DLD1 (cell line): ENCODE measurements at regions not wholly inside any gene's neighbourhood (a gene's known extent, or its start where the extent isn't known, plus 50 kb on each side); places are given as distances from the start of the nearest gene placed in this dataset.

Experiments used
- in situ Hi-C: cut with HindIII; loops from 2 replicates; pipeline ENCODE4 v1.10.0; 2017; ENCODE audit warnings: low sequenced_read_pairs

GRCh38 chr13:73429701-73430100, 370.9 kb downstream of the KLF5 start:
- in situ Hi-C loops = no loop called here

- in situ Hi-C loops = no loop called here
These were observed 369.9 kb downstream of the KLF5 start for GRCh38 chr13:73428706-73429105.

DNA sequence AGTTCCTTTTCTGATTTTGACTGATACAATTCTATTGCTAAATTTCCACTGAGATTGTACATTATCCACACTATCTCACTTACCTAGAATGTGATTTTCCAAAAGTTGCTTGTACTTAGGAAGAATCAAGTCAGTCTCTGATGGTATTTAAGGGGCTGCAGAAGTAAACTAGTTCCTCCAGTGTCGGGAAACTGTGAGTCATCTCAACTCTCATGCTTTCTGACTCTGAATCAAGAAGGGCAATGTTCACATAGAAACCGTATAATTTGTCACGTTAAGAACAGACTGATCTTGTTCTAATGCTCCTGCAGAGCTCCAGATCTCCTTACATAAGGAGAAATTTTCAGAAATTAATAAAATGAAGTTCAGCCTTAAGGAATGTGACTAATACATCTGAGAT, 369.3 kb downstream of the KLF5 start:
- in situ Hi-C loops = no loop called here

DNA sequence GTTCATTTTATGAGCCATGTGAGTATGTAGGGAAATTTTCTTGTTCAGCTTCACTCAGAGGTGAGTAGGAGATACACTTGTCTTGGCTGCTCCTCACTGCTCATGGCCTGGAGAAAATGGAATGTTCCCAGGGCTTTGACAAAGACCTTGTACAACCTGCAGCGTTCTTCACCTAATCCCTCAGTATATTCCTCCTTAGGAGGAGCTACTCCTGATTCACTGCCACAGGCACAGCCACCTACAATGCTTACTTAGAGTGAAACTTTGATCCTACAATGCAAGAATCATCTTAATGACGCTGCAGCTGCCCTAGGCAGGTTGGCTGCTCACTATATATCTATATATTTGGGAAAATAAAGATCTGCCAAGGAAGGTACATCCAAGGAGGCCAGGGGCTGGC, 364.2 kb downstream of the KLF5 start:
- in situ Hi-C loops = no loop called here

- in situ Hi-C loops = no loop called here
These were observed 362.6 kb downstream of the KLF5 start for GRCh38 chr13:73421310-73421912.

GRCh38 chr13:73419186-73419585, 360.4 kb downstream of the KLF5 start:
- in situ Hi-C loops = no loop called here

- in situ Hi-C loops = no loop called here
These were observed 358.3 kb downstream of the KLF5 start for GRCh38 chr13:73417012-73417615.

DNA sequence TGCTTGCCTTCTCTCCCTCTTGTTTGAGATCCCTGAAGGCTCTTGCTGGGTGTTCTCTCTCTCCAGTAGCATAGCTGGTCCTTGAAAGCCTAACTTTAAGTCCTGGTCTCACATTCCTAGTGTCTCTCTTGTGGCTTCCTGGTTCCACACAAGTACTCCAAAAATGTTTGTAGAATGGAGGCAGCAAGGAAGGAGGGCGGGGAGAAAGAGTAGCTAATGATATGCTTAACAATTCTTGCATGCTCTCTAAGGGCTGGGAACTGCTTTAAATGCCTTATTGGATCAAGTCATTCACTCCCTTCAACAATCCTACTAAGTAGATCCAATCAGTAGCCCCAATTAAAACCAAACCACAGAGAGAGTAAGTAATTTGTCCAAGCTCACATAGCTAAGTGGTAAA, 357.3 kb downstream of the KLF5 start:
- in situ Hi-C loops = no loop called here

DNA sequence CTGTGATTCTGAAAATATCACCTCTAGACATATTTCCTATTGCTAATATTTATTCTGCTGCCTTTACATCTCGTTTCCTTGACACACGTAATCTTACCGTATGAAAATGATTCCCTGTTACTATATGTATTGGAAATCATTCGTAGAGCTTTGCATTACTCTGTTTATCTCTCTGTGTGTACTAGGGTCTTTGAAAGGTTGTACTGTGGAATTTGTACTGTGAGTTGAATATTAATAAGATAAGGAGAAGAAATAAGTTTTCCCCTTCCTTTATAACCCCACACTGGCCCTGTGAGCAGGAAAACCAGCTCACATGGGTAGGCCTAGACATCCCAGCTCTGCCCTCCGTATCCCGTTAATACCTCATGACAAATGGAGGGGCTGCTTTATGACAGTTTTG, 354.9 kb downstream of the KLF5 start:
- in situ Hi-C loops = no loop called here

- in situ Hi-C loops = no loop called here
These were observed 354.1 kb downstream of the KLF5 start for GRCh38 chr13:73412933-73413332.

DNA sequence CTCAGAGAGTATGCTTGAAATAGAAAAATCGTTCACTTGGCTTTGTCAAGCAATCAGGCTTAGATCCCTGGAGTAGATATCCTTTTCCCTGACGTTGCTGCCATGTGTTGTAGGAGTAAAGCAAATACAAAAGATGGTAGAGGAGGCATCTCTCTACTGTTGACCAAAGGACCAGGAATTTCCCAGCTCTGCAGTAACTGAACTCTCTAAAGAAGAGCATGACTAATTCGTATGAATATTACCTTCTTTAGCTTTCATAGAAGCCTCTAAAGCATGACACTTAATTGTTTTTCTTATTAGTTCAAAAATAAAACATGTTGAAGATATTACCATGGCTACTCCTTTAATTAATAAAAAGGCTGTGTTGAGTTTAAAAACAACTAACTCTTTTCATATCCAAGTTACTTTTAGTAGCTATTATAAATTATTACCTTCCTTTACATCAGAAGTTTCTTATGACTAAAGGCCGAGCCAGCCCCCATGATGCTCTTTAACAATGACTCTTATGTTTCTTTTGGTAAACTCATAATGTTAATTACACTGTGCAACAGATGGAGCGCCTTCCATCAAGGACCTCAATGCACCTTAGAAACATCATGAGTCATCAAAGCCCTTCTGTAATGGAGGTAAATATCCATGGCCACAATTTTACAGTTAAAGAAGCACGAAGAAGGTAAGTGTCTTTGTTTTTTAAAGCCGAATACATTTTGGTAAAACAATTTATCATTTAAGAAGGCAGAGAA, 352.4 kb downstream of the KLF5 start:
- in situ Hi-C loops = no loop called here

- in situ Hi-C loops = no loop called here
These were observed 347.6 kb downstream of the KLF5 start for GRCh38 chr13:73406454-73406853.

- in situ Hi-C loops = no loop called here
These were observed 345.8 kb downstream of the KLF5 start for GRCh38 chr13:73404581-73404980.

GRCh38 chr13:73403355-73404120, 344.7 kb downstream of the KLF5 start:
- in situ Hi-C loops = no loop called here

DNA sequence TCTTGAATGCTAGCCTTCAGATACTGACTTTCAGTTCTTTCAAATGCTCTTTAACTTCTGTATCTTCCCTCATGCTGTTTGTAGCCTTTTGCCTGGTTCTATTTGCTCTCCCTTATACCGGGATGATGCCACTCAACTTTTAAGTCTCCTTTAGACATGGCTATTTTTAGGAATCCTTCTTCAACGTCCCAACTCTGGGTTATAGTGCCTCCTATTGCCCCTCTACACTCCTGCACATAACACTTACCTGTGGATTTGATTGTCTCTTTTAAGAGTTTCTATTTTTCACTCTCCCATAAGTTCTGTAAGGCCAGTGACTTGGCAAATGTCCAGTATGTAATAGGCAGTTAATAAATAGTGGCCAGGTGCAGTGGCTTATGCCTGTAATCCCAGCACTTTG, 343.0 kb downstream of the KLF5 start:
- in situ Hi-C loops = no loop called here

DNA sequence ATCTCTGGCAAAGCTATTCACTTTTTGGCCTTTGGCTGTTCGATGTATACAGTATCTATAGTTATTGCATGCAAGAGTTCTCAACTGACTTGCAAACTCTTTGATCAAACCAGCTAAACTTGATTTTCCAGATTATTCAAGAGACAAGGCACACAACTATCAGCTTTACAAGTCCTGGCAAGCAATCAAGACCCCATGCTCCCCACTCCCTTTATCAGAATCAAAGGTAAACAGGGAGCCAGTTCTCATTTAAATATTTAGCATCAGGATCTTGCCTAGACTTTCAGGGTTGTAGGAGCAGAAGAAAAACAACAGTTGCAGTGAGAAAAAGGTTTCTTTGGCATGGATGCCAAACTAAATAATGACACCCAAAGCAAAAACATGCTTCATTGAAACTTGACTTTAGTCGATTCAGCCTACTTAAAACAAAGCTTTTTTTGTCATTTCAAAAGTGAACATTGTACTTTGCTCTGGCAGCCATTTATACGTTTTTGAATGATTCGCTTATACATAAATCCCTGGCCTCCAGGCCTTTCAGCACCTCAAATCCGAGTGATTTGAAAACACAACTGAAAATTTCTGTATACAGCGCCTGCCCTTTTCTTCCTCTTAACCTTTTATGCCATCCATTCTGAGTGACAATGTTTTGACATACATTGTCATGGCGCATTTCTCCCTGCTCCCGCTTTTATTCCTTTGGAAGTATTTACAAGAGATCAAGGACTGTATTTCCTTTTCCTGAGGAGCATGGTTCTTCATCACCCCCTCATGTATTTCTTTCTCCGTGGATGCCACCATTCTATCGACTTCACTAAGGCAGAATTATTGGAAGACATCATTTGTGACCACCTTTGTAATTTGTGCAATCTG, 340.8 kb downstream of the KLF5 start:
- in situ Hi-C loops = no loop called here

DNA sequence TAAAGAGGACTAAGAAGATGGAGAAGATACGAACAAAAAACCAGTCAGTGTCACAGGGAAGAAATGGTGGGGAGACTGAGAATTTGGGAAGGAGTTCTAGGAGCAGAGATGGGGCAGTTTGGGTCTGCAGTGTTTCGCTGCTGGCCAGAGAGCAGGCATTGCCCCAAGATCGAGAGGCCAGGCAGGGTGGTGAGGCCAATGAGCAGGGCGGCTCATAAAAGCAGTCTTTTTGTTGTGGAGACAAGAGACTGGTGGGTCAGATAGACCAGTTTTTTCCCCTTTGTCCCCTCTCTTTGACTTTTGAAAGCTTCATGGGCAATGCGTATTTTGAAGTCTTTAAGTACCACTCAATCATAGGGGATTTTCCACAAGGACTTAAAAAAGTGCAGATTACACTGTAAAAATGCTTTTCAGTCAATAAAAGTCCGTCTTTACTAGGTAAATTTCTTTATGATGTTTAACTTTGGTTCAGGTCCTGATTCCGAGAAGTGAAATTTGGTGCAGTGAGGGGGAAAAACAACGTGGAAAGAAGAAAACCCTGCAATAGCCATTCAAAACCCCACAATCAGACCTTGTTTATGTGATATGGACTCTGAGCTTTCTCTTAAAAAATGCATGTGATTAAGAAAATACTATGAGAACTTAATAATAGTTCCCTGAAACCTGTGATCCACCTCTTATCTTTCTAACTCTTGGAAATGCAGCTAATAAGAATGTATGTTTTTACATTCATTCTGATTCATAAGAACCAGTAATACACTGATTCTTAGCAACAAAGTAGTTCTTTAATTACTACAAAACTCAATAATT, 338.9 kb downstream of the KLF5 start:
- in situ Hi-C loops = no loop called here

DNA sequence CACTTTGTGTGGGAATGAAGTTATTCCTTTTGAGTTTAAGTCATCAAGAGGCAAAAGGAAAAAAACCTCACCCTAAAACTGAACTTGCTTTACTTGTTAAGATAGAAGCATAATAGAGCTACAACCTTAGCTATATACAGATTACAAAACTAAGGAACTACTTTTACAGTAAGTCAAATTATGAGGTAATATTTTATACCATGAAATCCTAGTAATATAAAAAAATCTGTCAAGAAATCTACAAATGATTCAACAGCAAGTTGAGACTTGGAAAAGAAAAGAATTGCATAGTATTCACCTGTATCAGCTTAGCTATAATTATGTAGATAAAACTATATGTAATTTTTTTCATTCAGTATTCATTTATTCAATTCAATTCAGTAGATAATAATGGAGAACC, 335.3 kb downstream of the KLF5 start:
- in situ Hi-C loops = no loop called here

DNA sequence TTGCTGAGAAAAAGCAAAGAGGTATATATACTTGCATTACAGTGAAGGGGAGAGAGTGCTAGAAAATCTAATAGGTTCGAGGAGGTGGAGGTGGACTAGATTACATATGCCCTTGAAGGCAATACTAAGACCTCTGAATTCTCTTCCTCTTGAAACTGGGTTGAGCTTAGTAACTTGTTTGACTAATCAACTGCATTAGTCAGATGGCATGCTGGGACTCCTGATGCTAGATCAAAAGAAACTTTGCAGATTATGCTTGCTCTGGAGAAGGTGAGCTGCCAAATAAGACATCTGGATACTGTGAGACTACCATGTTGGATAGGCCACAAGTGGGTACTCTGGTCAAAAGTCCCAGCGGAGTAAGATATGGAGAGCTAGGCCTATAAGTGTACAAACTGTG, 331.3 kb downstream of the KLF5 start:
- in situ Hi-C loops = no loop called here

DNA sequence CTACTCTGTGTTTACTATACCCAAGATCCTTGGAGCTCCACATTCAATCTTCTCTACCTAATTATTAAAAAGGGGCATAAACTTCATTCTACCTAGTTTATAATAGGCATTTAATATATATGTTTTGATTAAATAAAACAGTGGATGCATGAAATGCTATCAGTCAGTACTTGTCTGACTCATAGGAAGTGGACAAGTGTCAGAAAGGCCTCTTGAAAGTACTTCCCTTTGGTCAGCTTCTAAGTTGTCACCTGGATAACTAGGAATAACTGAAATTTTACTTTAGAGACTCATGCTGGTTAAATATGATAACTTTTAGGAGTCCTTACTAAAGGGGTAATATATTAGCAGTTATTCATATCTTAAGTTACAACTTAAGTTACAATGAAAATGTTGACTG, 329.8 kb downstream of the KLF5 start:
- in situ Hi-C loops = loop anchor here (5.0 kb wide), 1 partner anchor 56 kb away; no protein-coding TSS in a partner anchor
